C4-2B (cell line): ENCODE measurements at regions not wholly inside any gene's neighbourhood (a gene's known extent, or its start where the extent isn't known, plus 50 kb on each side); places are given as distances from the start of the nearest gene placed in this dataset.

Experiments
- CTCF ChIP-seq: fragments of 450-650 bp; conservative IDR thresholded peaks from 2 replicates; pipeline ENCODE4 v1.5.1; 2017; ENCODE audit warnings: mild to moderate bottlenecking
- ZFX ChIP-seq: fragments of 450-650 bp; IDR thresholded peaks from 2 replicates; pipeline ENCODE4 v1.6.1; 2017

GRCh38 chr3:31145062-31145461 is 250.6 kb upstream of the GADL1 start:
- no peak for TF ChIP-seq CTCF
- no peak for TF ChIP-seq ZFX
